Tibial artery (tissue), 4 donors: ENCODE measurements at regions not wholly inside any gene's neighbourhood (a gene's known extent, or its start where the extent isn't known, plus 50 kb on each side); places are given as distances from the start of the nearest gene placed in this dataset.
"Not testable (repeated sequence)": the region's sequence is repeated elsewhere in the genome, so short reads cannot be mapped to it uniquely, and the experiment has no call there.

Experiments used
- DNase-seq, 2 donors: peaks; one replicate each; pipeline ENCODE4 v3.0.0-alpha.2; 2019
- H3K27ac ChIP-seq, 2 donors: fragments of 200-600 bp; sonication (generic) in 1 of 2; 1 replicate in 1 of 2; 2 replicates in 1 of 2; pipeline ENCODE4 v1.5.1; 2018 to 2019; ENCODE audit warnings: mild to moderate bottlenecking in 1 of 2
- H3K27me3 ChIP-seq, 2 donors: fragments of 200-600 bp; sonication (generic) in 1 of 2; one replicate each; pipeline versions ENCODE4 v1.5.1 to v1.6.0; 2016 to 2019
- H3K36me3 ChIP-seq, 3 donors: fragments of 200-600 bp; sonication (generic) in 2 of 3; one replicate each; pipeline ENCODE4 v1.5.1; 2016 to 2019; ENCODE audit warnings: mild to moderate bottlenecking in 2 of 3
- H3K4me1 ChIP-seq, 4 donors: fragments of 200-600 bp; sonication (generic) in 2 of 4; 1 replicate in 3 of 4; 2 replicates in 1 of 4; pipeline ENCODE4 v1.5.1; 2016 to 2019
- H3K4me3 ChIP-seq, 2 donors: fragments of 200-600 bp; sonication (generic) in 1 of 2; 1 replicate in 1 of 2; 2 replicates in 1 of 2; pipeline ENCODE4 v1.5.1; 2018 to 2019; ENCODE audit warnings: mild to moderate bottlenecking in 2 of 2
- H3K9me3 ChIP-seq, 3 donors: fragments of 200-600 bp; sonication (generic) in 1 of 3; one replicate each; pipeline ENCODE4 v1.5.1; 2016 to 2019
- CTCF ChIP-seq, 2 experiments: fragments of 200-600 bp in 1 of 2; fragments of 450-650 bp in 1 of 2; IDR thresholded peaks; one replicate each; pipeline ENCODE4 v1.5.1; 2017 to 2019; ENCODE audit warnings: antibody characterized with exemption in 2 of 2, mild to moderate bottlenecking in 1 of 2, moderate library complexity in 1 of 2
- intact Hi-C: fragments of 100-400 bp; cut with DNase I; formaldehyde crosslinking; loops from one replicate; pipeline ENCODE4 v1.15.0; 2023; ENCODE audit warnings: low total_unique reads

GRCh38 chr6:140653972-140654371 is 1279.5 kb upstream of the CITED2 start:
- no peaks in the 10 kb centered on the region for H3K36me3 ChIP-seq
- no peaks in the 10 kb centered on the region for H3K4me1 ChIP-seq
- no peak overlapping the region for H3K27ac ChIP-seq
- H3K27me3 ChIP-seq, result no peaks in the 10 kb centered on the region
- intact Hi-C loops, result no loop called here
- H3K4me3 ChIP-seq, result no peak overlapping the region
- H3K9me3 ChIP-seq, result no peaks in the 10 kb centered on the region
- no peak for DNase-seq
- TF ChIP-seq CTCF (IDR thresholded peaks at IDR 0.05), result no peak

GRCh38 chr6:140653506-140653905 is 1279.1 kb upstream of the CITED2 start:
- Histone ChIP-seq H3K27ac (no peak overlapping the region), H3K27me3 (no peaks in the 10 kb centered on the region), H3K4me1 (no peaks in the 10 kb centered on the region), H3K36me3 (no peaks in the 10 kb centered on the region), H3K4me3 (no peak overlapping the region), H3K9me3 (no peaks in the 10 kb centered on the region)
- no peak for TF ChIP-seq CTCF (IDR thresholded peaks at IDR 0.05)
- intact Hi-C loops, result no loop called here
- no peak for DNase-seq

GRCh38 chr6:140649502-140649901 is 1275.1 kb upstream of the CITED2 start:
- DNase-seq, H3K4me1 ChIP-seq, H3K27ac ChIP-seq, H3K27me3 ChIP-seq, H3K36me3 ChIP-seq, intact Hi-C loops, H3K4me3 ChIP-seq: not testable (repeated sequence)
- H3K9me3 ChIP-seq, result peaks cover 2 to 13% (median 10%) of the 10 kb centered on the region in 3 donors

GRCh38 chr6:140647322-140647721 is 1272.9 kb upstream of the CITED2 start:
- H3K4me1 ChIP-seq, H3K4me3 ChIP-seq, DNase-seq, H3K27ac ChIP-seq, intact Hi-C loops, H3K27me3 ChIP-seq, H3K36me3 ChIP-seq: not testable (repeated sequence)
- peaks cover 2 to 13% (median 10%) of the 10 kb centered on the region in 3 donors for H3K9me3 ChIP-seq

GRCh38 chr6:140644017-140644416 is 1269.6 kb upstream of the CITED2 start:
- DNase-seq, result no peak
- intact Hi-C loops, result no loop called here
- Histone ChIP-seq H3K27me3 (no peaks in the 10 kb centered on the region), H3K36me3 (no peaks in the 10 kb centered on the region), H3K27ac (no peak overlapping the region), H3K4me1 (no peaks in the 10 kb centered on the region), H3K4me3 (no peak overlapping the region), H3K9me3 (peaks cover 2 to 13% (median 10%) of the 10 kb centered on the region in 3 donors)
- no peak for TF ChIP-seq CTCF (IDR thresholded peaks at IDR 0.05)

GRCh38 chr6:140641412-140641811 is 1267.0 kb upstream of the CITED2 start:
- peaks cover 0 to under 1% (median 0%) of the 10 kb centered on the region in 3 donors for H3K9me3 ChIP-seq
- no peaks in the 10 kb centered on the region for H3K27me3 ChIP-seq
- intact Hi-C loops, result no loop called here
- no peak for DNase-seq
- H3K36me3 ChIP-seq, result no peaks in the 10 kb centered on the region
- no peaks in the 10 kb centered on the region for H3K4me1 ChIP-seq
- TF ChIP-seq CTCF (IDR thresholded peaks at IDR 0.05), result no peak
- H3K4me3 ChIP-seq, result no peak overlapping the region
- no peak overlapping the region for H3K27ac ChIP-seq

- DNase-seq, result no peak
- Histone ChIP-seq H3K4me1 (no peaks in the 10 kb centered on the region), H3K4me3 (no peak overlapping the region), H3K27ac (no peak overlapping the region), H3K9me3 (no peaks in the 10 kb centered on the region), H3K36me3 (no peaks in the 10 kb centered on the region), H3K27me3 (no peaks in the 10 kb centered on the region)
- TF ChIP-seq CTCF (IDR thresholded peaks at IDR 0.05), result no peak
- intact Hi-C loops, result no loop called here
Observed at GRCh38 chr6:140636908-140637402, 1262.5 kb upstream of the CITED2 start.
